Effector CD4-positive, alpha-beta T cell (primary cell): ENCODE measurements at regions not wholly inside any gene's neighbourhood (a gene's known extent, or its start where the extent isn't known, plus 50 kb on each side); places are given as distances from the start of the nearest gene placed in this dataset.
"Not testable (repeated sequence)": the region's sequence is repeated elsewhere in the genome, so short reads cannot be mapped to it uniquely, and the experiment has no call there.

ENCODE experiments used
- DNase-seq: peaks from one replicate; pipeline ENCODE4 v3.0.0-alpha.2; 2020

GRCh38 chr13:71382285-71382684 is 484.7 kb downstream of the DACH1 start:
- DNase-seq = no peak

DNA sequence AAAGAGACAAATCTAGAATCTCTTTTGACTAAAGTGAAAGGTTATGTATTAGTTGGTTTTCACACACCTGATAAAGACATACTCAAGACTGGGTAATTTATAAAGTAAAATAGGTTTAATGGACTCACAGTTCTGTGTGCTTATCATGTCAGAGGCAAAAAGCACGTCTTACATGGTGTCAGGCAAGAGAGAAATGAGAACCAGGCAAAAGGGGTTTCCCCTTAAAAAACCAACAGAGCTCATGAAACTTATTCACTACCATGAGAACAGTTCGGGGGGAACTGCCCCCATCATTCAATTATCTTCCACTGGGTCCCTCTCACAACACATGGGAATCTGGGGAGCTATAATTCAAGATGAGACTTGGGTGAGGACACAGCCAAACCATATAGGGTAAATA is 486.8 kb downstream of the DACH1 start:
- DNase-seq = no peak

- no peak for DNase-seq
Measured at GRCh38 chr13:71378961-71379905, 487.8 kb downstream of the DACH1 start.

GRCh38 chr13:71374471-71375049 is 492.4 kb downstream of the DACH1 start:
- no peak for DNase-seq

DNA sequence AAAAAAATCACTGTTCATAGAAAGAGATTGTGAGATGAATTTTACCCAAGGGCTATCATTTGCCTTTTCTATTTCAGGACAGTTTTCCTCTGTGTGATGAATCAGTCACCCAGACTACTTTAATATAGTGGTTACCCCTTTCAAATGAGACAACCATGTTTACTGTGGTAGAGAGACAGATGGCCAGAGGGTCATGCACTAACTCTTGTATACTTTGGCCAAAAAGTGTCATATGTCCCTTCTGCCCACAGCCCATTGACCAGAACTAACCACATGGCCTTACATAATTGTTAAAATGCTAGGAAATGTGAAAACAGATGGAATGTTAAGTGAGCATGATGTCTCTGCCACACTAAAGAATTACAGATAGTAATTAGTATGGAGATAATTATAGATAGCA is 498.7 kb downstream of the DACH1 start:
- no peak for DNase-seq

DNA sequence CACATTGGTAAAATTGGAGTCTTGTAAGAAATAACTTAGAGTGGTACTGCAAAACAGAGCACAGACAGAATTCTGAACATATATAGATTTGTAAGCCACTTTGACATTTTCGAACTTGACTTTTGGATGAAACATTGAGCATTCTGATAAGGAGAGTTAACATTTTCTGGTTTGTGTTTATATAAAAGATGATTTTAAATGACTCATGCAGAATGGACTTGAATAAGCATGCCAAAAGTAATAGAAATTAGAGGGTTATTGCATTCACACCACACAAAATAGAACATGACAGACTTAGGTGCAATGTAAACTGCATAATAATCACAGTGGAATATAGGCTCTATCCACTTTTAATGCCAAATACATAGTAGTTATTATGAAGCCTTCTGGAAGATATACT is 507.0 kb downstream of the DACH1 start:
- DNase-seq = no peak

DNA sequence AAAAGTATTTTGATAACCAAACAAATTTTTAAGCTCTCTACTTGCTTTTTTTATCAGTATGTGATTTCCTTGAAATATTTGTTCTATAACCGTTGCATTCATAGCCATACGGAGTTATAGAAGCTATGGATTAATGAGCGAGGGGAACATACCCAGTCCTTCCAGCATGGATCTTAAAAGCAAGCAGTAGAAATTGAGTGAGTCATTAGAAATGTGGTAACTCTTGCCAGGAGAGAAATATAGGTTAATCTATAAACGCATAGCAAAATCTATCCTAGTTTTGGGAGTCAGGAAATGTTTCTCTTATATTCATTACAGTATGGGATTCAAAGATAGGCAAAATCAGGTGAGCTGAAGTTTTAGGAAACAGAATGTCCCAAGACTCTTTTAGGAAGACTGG is 507.4 kb downstream of the DACH1 start:
- DNase-seq = no peak

DNA sequence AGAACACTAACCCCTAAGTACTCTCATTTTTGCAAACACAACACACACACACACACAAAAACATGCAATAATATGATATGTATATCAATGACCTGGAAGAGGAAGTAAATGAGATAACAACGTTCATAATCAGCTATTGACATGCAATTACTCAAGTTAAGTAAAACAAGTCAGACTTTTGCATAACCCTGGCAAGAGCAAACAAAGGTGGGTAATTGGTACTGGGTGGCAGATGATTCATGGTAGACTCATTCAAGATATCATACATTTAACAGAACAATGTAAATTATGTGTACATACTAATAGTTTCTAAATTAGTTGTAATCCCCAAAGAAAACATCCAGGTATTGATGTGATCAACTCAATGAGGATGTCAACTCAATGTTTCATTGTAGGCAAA is 508.8 kb downstream of the DACH1 start:
- no peak for DNase-seq

DNA sequence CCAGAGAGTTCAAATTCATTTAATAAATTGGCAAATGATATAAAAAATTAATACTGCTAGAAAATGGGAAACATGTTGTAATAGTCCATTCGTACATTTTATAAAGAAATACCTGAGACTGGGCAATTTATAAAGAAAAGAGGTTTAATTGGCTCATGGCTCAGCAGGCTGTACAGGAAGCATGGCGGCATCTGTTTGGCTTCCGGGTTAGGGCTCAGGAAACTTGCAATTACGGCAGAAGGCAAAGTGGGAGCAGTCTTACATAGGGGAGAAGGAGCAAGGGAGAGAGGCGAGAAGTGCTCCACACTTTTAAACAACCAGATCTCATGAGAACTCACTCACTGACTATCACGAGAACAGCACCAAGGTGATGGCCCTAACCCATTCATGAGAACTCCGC is 512.0 kb downstream of the DACH1 start:
- DNase-seq = no peak

GRCh38 chr13:71350886-71351285 is 516.1 kb downstream of the DACH1 start:
- DNase-seq = no peak

DNA sequence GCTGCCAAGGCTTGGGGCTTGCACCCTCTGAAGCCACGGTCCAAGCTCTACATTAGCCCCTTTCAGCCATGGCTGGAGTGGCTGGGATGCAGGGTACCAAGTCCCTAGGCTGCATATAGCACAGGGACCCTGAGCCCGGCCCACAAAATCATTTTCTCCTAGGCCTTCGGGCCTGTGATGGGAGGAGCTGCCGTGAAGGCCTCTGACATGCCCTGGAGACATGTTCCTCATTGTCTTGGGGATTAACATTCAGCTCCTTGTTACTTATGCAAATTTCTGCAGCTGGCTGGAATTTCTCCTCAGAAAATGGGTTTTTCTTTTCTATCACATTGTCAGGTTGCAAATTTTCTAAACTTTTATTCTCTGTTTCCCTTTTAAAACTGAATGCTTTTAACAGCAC is 521.1 kb downstream of the DACH1 start:
- DNase-seq = not testable (repeated sequence)

- DNase-seq = no peak
Measured at GRCh38 chr13:71339736-71340135, 527.3 kb downstream of the DACH1 start.

GRCh38 chr13:71339005-71339404 is 528.0 kb downstream of the DACH1 start:
- no peak for DNase-seq

GRCh38 chr13:71338070-71338469 is 528.9 kb downstream of the DACH1 start:
- no peak for DNase-seq

GRCh38 chr13:71327266-71327665 is 539.7 kb downstream of the DACH1 start:
- DNase-seq = no peak

- DNase-seq = no peak
Measured at GRCh38 chr13:71325556-71325955, 541.4 kb downstream of the DACH1 start.

DNA sequence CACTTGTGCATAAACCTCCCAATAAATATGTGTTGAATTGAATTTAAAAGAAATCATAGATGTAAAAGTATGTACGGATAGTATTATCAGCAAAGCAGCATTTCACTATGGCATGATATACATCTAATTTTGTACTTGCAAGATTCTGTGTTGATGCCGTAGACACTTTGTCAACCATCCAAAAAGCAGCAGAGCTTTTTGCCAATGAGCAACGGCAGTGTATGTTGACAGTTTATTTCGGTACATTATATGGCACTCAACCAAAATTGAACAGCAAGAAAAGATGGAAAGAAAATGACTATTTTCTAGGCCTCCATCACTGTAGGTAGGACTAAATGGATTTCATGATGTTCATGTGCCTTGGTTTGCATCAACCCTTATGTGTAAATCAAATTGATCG is 543.7 kb downstream of the DACH1 start:
- DNase-seq = no peak

DNA sequence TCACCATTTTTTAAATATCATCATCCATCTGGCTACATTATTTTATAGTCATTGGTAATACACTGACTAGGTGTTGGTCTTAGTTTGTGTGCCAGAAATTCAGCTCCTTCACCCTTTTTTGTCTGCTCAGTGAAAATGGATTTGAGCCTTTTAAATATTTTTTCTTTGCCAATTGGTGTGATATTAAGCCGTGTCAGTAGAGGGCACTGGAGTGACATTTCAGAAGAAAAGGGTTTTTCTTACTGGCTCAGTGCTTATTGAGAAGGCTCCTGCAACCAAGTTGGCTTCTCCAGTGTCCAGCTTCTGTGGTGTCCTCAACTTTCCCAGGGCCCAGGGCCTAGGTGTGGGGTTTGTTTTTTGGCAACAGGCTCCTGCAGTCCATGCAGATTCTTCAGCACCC is 546.6 kb downstream of the DACH1 start:
- DNase-seq = no peak

DNA sequence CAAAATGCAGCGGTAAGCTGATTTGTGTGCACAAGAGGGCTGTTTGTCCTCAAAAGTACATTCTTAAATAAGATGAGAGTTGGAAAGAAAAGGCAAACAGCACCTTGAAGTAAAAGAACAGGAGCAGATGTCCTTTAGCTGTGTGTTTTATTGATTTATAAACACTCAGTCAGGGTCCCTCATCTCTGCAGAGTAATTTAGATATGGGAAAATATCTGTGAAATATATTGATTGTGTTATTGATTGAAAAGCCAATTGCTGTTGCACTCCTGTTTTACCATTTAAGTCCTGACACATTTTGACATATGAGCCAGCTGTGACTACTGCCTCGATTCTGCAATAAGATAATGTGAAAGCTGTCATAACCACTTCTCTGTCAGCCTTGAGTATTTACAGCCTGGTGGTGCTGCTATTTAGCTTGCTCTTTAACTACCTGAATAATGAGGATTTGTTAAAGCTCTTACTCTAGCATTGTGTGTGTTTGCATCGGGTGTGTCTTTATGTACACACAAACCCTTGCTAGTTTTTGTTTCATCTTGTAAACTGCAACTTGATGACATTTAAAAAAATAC is 550.1 kb downstream of the DACH1 start:
- DNase-seq = no peak

DNA sequence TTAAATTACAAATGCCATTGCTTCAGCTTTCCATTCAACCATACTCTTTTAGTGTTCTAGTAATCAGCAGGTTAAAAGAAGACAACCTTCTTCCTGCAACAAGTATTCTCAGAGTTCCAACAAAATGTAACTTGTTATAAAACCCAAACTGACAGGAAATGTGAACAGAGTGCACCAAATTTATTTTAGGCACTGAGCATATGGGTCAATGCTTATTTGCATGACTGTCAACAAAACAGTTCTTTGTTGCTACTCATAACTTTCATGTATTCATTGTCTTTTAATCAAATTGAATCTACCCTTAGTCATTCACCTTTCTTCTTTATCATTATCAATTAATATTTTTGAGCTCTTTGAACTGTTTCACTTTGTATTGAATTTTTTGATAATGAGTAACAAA is 554.1 kb downstream of the DACH1 start:
- no peak for DNase-seq

DNA sequence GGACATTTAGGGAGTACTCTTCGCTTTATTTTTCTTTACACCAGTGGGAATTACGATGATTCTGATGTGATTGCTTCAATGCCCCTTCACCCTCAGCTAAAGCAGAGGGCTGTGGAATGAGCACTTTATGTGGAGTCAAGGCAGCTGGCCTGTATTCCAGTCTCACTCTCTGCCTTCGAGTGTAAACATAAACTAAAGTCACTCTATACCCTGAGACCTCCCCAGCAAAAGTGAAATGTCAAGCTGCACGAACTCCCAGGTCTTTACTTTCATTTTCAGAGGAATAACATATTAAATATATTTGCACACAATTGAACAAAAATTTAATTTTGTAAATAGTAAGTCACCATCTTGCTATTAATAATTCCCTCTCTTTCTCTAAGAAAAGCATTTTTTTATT is 557.1 kb downstream of the DACH1 start:
- DNase-seq = no peak

- DNase-seq = no peak
Measured at GRCh38 chr13:71306821-71307220, 560.2 kb downstream of the DACH1 start.

GRCh38 chr13:71304861-71305260 is 562.1 kb downstream of the DACH1 start:
- DNase-seq = no peak

- DNase-seq = no peak
Measured at GRCh38 chr13:71303144-71303543, 563.9 kb downstream of the DACH1 start.
